ENCODE measurements at regions not wholly inside any gene's neighbourhood (a gene's known extent, or its start where the extent isn't known, plus 50 kb on each side); places are given as distances from the start of the nearest gene placed in this dataset.

- peak; percentile 37 for DNase-seq (ENCODE audit: low spot score)
Measured at GRCh38 chr3:59133311-59133710, 83.5 kb upstream of the CFAP20DC start.

- no peak for DNase-seq (ENCODE audit: low spot score)
Measured at GRCh38 chr3:59131016-59131766, 81.4 kb upstream of the CFAP20DC start.

DNA sequence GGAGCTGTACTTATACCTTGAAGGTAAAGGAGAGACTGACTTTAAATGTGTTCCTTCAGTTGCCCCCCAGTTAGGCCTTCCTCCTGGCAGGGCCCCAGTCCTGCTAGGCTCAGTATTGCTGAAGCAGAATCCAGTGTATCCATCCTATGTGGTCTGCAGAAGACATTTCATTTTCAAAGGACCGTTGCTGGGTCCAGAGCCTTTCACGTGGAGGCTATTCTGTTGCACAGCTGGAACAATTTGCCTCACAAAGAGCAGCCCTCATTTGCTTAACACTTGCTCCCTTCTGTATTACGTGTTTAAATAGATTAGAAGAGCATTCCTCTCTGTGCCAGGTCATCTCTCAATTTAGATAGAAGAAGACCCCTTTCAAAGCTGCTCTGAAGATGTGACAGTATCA, 78.9 kb upstream of the CFAP20DC start:
- DNase-seq (ENCODE audit: low spot score): no peak

GRCh38 chr3:59127071-59127470, 77.2 kb upstream of the CFAP20DC start:
- peak; percentile 82 for DNase-seq (ENCODE audit: low spot score)

DNA sequence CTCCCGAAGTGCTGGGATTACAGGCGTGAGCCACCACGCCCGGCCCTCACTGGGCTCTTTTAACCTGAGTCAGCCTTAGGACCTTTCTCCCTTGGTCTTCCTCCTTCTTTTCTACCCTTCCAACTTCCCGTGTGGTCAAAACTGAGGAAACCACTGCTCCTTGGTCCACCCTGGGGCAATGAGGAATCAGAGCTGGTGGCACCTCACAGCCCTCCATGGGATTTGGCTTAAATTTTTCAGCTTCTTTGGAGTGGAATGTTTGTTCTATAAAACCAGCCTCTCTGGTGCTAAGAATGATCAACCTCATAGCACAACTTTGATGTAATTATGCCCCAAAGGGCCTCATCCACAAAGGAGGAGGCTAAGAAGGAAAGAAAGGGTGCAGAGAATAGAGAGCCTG, 76.6 kb upstream of the CFAP20DC start:
- no peak for DNase-seq (ENCODE audit: low spot score)

GRCh38 chr3:59121346-59122144, 71.7 kb upstream of the CFAP20DC start:
- DNase-seq (ENCODE audit: low spot score): no peak

DNA sequence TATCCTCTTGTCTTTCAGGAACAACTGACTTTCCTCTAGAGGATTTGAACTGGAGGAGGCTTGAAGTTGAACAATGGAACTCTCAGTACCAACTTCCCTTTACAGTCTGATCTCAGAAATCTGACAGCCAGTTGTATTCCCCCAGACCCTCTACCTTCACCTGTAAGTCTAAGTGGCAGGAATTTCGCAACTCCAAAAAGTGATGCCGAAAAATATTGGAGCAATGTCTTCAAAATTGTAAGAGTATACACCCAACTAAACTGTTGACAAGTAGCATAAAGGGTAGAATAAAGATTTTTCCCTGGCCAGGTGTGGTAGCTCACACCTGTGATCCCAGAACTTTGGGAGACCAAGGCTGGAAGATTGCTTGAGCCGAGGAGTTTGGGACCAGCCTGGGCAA, 69.1 kb upstream of the CFAP20DC start:
- no peak for DNase-seq (ENCODE audit: low spot score)

- DNase-seq (ENCODE audit: low spot score): no peak
Measured at GRCh38 chr3:59117396-59117795, 67.6 kb upstream of the CFAP20DC start.

GRCh38 chr3:59116233-59116537, 66.4 kb upstream of the CFAP20DC start:
- no peak for DNase-seq (ENCODE audit: low spot score)

GRCh38 chr3:59115364-59116232, 65.8 kb upstream of the CFAP20DC start:
- peak; percentile 24 for DNase-seq (ENCODE audit: low spot score)

DNA sequence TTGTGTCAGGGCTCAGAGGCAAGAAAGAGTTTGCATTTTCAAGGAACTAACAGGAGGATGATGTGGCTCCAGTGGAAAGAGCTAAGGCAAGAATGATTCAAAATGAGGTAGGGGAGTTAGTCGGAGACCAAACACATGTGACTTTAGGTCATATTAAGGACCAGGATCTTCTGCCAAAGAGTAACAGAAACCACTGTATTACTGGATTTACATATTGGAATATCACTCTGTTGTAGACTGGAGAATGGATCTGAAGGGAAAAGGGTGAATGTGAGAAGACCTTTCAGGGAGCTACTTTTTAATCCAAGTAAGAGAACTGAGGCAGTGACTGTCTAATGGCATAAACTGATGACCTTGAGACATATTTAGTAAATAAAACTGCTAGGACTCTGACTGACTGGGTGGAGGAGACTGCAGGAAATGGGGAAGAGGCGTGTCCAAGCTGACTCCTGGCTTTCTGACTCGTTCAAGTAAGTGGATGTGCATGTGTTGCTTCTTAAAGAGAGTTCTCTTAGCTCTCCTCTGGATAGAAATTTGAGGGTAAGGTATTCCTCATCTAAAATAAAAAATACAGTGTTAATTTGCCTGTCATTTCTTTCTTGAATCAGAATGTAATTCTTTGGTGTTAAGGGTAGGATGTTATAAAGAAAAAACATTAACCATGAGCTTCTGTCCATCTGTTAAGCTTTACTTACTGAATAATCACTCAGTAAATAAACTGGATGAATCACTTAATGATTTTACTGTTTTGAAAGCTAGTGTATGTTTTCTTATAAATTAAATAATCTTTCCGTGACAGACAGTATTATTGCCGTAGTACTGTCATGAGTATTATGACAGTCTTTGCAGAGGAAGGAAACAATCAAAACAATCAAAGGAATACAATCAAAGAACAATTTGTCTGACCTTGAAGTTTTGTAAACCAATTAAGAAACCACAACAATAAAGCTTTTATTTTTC, 58.3 kb upstream of the CFAP20DC start:
- peak; percentile 59 for DNase-seq (ENCODE audit: low spot score)

GRCh38 chr3:59106085-59106648, 56.3 kb upstream of the CFAP20DC start:
- DNase-seq (ENCODE audit: low spot score): no peak

DNA sequence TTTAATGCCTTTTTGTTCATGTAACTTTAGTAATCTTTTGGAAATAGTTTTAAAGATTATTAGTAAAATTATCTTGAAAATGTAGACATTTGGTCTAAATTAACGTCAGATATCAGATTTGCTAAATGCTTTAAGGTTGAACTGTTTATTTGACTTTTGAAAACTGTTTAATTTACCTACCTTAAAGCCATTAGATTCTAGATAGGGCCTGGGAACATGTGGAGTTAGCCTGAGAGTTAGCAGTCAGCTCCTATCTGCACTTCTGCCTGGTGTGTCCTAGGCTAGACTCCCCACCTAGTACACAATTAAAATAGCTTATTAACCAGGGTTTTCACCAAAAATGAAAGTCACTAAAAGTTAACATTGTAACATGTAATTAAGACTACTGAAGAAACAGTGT, 53.7 kb upstream of the CFAP20DC start:
- DNase-seq (ENCODE audit: low spot score): no peak

DNA sequence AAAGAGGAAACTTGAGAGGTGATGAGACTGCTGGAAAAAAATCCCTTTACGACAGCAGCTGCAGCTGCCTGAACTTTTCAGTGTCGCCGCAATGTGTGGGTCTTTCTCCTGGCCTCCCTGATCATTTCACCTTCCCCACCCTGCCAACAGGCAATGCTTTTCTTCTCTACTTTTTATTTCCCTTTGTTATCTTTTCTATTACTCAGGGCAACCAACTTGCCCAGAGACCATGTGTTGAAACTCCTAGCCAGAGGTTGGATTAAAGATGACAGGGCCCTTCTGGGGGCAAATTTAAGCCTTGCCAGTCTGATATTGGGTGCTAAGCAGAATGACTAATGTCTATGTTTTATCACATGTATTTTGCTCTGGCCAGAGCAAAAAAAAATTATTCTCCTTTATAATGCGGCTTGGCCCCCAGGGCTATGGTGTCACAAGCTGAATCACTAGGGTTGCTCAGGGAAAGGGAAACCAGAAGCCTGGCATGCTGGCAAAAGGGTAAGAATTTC, 51.5 kb upstream of the CFAP20DC start:
- DNase-seq (ENCODE audit: low spot score): peak; percentile 25

All from AG20443 (cell line).